HTR-8/SVneo (cell line): ENCODE measurements at regions not wholly inside any gene's neighbourhood (a gene's known extent, or its start where the extent isn't known, plus 50 kb on each side); places are given as distances from the start of the nearest gene placed in this dataset.
"Not testable (repeated sequence)": the region's sequence is repeated elsewhere in the genome, so short reads cannot be mapped to it uniquely, and the experiment has no call there.

Experiments
- DNase-seq: peaks from one replicate; pipeline ENCODE4 v3.0.0; 2011; ENCODE audit warnings: low spot score, mixed read lengths; ENCODE audit not compliant: insufficient read length
- FAIRE-seq: peaks from 2 replicates; lab custom pipeline; 2011; peaks lifted over from hg19 to GRCh38; lab: Jason Lieb, UNC

DNA sequence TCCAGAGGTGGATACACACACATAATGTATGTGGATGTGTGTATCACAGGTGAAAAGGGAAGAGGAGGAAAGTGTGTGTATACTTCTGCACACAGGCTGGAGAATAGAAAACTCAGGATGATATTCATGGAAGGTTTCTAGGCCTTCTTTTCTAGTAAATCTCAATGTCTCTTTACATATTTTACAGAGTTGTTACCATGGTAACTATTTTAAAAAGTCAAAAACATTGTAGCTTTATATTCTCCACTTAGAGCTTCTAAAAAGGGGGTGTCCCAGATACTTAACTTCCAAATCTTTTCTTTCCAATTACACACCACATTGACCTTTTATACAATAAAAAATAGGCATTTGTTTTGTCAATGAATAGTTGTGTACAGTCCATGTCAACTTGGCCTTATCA, 604.8 kb upstream of the LCORL start:
- DNase-seq (no peak), FAIRE-seq (no peak)

DNA sequence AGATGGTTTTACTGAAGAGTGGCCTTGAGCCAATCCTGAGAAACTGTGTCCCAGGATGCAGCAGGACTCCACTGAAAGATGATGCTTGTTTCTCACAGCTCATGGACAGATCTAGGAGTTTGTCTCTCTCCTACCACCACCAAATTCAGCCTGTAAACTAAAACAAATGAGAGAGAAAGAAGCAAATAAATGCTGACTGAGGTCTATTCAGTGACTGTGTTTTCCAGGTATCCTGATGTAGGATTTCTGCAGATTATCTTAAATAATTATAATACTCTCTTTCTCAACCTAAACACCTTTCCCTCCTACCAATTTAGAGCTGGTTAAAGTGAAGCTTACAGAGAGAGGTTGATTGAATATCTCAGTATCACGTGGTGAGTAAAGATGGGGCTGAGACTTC, 599.6 kb upstream of the LCORL start:
- FAIRE-seq = no peak
- DNase-seq = no peak

DNA sequence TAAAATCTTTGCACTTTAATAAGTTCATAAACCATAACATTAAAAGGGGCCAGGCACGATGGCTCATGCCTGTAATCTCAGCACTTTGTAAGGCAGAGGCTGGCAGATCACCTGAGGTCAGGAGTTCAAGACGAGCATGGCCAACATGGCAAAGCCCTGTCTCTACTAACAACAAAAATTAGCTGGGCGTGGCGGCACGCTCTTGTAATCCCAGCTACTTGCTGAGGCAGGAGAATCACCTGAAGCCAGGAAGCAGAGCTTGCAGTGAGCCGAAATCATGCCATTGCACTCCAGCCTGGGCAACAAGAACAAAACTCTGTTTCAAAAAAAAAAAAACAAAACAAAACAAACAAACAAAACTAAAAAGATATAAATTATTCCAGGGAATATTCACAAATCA, 595.2 kb upstream of the LCORL start:
- FAIRE-seq = no peak
- DNase-seq = no peak

DNA sequence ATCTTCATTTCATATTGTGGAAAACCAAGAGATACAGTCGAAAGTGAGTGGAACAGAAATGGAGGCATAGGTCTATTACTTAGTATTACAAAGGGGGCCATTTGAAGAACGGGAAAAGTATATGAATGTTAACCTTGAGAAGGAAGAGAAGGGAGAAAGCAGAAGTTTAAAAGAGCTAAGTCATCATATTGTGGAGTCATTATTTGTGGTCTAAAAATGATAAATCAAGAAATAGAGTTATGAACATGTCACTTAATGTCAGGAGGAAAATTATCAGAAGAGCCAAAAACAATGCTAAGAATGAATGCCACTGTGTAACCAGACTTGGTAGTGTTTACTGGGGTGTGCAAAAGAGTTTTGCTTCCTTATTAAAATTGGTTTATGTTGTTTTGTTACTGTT, 589.5 kb upstream of the LCORL start:
- FAIRE-seq (no peak), DNase-seq (no peak)

DNA sequence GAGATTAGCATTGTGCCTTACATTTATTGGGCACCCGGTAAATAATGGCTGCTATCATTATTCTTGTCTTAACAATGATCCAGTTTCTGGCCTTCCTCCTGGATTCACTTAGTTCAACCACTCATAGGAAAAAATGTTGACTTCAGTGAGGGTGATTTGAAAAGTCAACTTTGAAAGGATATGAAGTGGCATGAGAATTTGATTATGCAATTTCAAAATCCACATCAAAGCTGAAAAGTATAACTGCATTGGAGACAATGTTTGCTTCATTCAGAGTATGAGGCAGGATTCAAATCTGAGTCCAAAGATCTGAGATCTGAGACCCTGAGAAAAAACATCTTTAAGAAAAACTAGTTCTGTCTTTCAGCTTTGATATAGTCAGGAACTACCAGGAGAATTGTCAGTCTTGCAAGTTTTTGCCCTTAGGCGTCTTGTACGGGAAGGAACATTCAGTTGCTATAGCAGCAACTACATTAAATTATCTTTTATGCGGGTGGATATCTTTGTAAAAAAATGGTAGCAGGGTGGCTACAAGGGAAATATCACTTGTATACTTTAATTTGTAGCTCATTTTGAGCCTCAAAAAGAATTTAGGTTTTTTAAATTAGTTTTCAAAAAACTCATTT, 587.5 kb upstream of the LCORL start:
- FAIRE-seq (no peak), DNase-seq (no peak)

DNA sequence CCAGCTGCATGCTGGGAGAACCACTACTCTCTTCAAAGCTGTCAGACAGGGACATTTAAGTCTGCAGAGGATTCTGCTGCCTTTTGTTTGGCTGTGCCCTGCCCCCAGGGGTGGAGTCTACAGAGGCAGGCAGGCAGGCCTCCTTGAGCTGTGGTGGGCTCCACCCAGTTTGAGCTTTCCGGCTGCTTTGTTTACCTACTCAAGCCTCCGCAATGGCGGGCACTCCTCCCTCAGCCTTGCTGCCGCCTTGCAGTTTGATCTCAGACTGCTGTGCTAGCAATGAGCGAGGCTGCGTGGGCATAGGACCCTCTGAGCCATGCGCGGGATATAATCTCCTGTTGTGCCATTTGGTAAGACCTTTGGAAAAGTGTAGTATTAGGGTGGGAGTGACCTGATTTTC, 581.1 kb upstream of the LCORL start:
- not testable (repeated sequence) for DNase-seq, FAIRE-seq

- peak; percentile 85 for FAIRE-seq
Observed at GRCh38 chr4:18593297-18594002, 571.9 kb upstream of the LCORL start.

DNA sequence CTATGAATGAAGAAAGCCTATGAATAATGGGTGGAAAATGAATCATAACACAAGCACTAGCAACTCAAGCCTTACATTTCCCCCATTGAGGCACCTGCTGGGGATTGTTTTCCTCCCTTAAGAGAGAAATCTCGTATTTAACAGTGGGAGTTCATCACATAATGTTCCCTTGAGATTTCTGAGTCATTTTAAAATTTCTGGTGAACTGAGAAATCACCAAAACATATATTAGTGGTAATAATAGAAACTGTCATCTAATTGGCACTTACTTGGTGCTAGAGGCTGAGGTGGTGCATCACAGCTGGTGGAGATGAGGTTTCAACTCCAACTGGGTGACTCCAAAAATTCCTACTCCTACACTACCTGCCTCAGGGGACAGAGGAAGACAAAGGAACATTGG, 561.3 kb upstream of the LCORL start:
- no peak for FAIRE-seq
- no peak for DNase-seq

More at GRCh38 chr4:18593297-18594002, 571.9 kb upstream of the LCORL start:
- peak; percentile 67 for DNase-seq

GRCh38 chr4:18578307-18578706, 556.8 kb upstream of the LCORL start:
- FAIRE-seq (no peak), DNase-seq (no peak)

DNA sequence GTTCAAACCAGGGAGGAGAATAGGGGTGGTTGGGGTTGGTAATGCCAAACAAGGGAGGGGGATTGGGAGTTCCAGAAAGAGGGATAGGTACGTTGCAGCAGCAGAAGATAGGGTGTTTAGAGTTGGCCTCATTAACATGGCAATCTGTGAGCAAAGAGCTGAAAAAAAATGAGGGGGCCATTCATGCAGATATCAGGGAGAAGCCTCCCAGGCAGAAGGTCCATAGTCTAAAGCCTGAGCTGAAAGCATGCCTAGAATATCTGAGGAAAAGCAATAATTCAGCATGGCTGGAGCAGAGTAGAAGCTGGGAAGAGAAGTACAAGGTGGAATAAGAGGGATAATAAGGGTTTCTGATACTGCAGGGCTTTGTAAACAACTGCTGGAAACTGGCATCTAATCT, 550.9 kb upstream of the LCORL start:
- FAIRE-seq = no peak
- DNase-seq = no peak

DNA sequence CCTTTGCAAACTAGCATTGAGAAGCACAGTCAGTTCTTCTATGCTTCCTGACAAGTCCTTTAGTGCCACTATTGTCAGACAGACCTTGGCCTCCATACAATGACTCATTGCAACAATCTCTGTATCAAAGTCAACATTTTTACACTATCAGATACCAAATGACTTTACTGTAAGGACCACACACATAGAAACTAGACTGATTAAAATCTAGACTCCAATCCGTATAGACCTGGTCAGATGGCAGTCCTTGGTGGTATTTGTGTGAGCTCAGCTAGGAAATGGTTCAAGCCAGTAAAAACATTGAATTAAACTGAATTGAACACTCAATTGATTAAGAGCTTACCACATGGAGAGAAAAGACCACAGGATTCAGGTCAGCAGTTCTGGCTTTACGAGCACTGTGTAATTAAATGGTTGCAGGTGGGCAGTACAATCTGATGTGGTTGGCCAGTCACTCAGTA, 549.8 kb upstream of the LCORL start:
- DNase-seq (no peak), FAIRE-seq (no peak)

DNA sequence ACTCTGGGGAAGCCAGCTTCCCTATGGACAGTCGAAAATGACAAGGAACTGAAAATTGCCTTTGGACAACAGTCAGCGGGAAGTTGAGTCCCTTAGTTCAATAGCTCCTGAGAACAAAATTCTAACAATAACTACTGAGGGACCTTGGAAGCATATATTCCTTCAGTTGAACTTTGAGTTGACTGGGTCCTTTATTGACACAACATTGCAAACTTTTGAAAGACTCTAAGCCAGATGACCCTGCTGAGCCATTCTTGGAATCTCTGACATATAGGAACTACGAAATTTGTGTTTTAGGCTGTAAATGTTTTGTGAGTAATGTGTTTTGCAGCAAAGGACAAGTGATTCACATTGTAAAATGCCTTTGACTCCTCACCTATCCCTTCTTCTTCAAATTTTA, 548.8 kb upstream of the LCORL start:
- DNase-seq (no peak), FAIRE-seq (no peak)

- FAIRE-seq (no peak), DNase-seq (no peak)
Observed at GRCh38 chr4:18568600-18568999, 547.0 kb upstream of the LCORL start.

DNA sequence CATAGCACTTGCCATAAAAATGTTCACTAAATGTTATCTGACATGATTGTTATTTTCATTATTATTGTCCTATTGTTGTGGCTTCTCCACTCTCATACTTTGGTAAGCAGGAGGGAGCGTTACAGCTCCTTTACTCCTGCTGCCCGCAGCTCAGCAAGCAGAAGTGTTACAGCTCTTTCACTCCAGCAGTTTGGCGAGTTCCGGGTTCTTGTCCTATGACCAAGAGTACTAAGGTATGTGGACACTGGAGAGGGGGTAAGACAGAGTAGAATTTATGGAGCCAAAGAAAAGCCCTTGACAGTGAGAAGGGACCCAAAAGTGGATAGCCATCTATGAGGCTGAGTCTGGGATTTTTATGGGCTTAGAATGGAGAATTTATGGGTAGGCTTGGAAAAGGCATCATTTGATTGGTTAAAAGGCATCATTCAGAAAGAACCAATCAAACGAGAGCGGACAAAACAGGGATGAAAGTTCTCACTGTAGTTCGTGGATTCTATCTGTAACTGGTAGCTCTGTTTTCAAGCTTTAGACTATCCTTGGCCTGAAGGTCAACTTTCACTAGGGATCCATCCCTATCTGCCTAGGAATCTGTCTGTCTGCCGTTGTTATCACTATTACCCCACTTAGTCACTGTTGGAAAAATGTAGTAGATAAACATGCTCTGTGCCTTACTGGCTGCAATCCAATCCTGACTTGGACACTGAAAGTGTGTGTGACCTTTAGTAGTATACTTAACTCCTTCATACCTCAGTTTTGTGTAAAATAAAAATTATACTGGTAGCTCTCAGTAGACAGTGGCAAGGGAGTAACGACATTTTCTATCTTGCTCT, 545.6 kb upstream of the LCORL start:
- FAIRE-seq (no peak), DNase-seq (no peak)

DNA sequence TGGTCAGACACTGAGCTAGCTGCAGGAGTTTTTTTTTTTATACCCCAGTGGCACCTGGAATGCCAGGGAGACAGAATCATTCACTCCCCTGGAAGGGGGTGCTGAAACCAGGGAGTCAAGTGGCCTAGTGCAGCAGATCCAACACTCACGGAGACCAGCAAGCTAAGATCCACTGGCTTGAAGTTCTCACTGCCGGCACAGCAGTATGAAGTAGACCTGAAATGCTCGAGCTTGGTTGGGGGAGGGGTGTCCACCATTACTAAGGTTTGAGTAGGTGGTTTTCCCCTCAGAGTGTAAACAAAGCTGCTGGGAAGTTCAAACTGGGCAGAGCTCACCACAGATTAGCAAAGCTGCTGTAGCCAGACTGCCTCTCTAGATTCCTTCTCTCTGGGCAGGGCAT, 537.9 kb upstream of the LCORL start:
- FAIRE-seq = no peak
- DNase-seq = no peak

DNA sequence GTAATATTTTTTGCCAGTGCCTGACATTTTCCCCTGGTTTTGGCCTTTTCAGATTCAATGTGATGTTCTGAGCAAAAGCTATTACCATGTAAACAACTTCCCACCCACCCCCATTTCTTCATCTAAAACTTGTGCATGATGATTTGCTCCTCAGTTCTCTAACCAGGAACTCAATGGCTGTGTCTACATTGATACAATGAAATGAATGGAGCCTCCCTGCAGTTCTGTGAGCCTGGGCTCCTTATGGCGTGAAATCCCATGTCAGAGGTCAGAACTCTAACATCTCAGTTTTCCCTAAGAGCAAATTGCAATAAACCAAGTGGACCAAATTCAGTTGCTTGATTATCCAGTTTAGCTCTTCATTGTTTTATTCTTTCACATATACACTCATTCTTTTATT, 534.8 kb upstream of the LCORL start:
- FAIRE-seq = no peak
- no peak for DNase-seq

- FAIRE-seq = no peak
- no peak for DNase-seq
Observed at GRCh38 chr4:18540349-18540748, 518.8 kb upstream of the LCORL start.

- FAIRE-seq (no peak), DNase-seq (no peak)
Observed at GRCh38 chr4:18538121-18538520, 516.6 kb upstream of the LCORL start.

- no peak for DNase-seq
- no peak for FAIRE-seq
Observed at GRCh38 chr4:18536428-18536827, 514.9 kb upstream of the LCORL start.

DNA sequence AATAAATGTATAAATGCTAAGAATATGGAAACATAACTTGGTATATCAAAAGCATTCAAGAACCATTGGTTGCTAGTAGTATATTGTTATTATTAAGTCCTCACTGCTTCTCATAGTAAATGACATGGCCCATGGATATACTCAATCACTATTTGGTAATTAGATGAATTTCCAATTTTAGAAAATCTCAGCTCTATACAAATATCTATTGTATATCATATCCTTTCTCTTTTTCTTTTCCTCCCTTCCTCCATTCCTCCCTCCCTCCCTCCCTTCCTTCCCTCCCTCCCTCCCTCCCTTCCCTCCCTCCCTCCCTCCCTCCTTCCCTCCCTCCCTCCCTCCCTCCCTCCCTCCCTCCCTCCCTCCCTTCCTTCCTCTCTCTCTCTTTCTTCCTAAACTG, 514.4 kb upstream of the LCORL start:
- DNase-seq = no peak
- no peak for FAIRE-seq

- FAIRE-seq = no peak
Observed at GRCh38 chr4:18533262-18533775, 511.8 kb upstream of the LCORL start.

More at GRCh38 chr4:18533262-18533775, 511.8 kb upstream of the LCORL start:
- no peak for DNase-seq
